IMR-90 (cell line): ENCODE measurements at regions not wholly inside any gene's neighbourhood (a gene's known extent, or its start where the extent isn't known, plus 50 kb on each side); places are given as distances from the start of the nearest gene placed in this dataset.

ENCODE experiments used
- ATAC-seq: fragments of 200-7000 bp; cut with Tn5 transposase; 2 replicates; pipeline ENCODE4 v1.9.1; 2020; ENCODE audit warnings: low read depth, mild to moderate bottlenecking, moderate library complexity
- BruUV-seq: library from RNA; stranded (reverse); fragments of 400-500 nt; replicated peaks from 2 replicates; lab custom pipeline; 2021; lab: Mats Ljungman, UMichigan
- CTCF ChIA-PET: fragments of 300-600 bp; formaldehyde crosslinking; extraction: SDS; loops from one replicate; lab custom pipeline; 2021; ENCODE audit warnings: antibody characterized with exemption; lab: Yijun Ruan, JAX
- POLR2A ChIA-PET: fragments of 300-600 bp; sonication (Branson Sonifier 250); formaldehyde crosslinking; loops from one replicate; lab custom pipeline; 2022; ENCODE audit warnings: antibody characterized with exemption; ENCODE audit not compliant: unreplicated experiment; lab: Charles Lee
- DNase-seq: peaks from one replicate; pipeline ENCODE4 v3.0.0; 2013
- H2AFZ ChIP-seq: replicated peaks from 2 replicates; pipeline ENCODE3; 2013; ENCODE audit warnings: low read length, mild to moderate bottlenecking; ENCODE audit not compliant: poor library complexity
- H2AK5ac ChIP-seq: 2 replicates; pipeline ENCODE4 v1.6.1; 2013; ENCODE audit warnings: low read depth, low read length, inconsistent platforms
- H2AK9ac ChIP-seq: replicated peaks from 2 replicates; pipeline ENCODE3; 2013; ENCODE audit warnings: mild to moderate bottlenecking, low read depth, low read length, moderate library complexity; ENCODE audit not compliant: poor library complexity
- H2BK120ac ChIP-seq: 2 replicates; pipeline ENCODE4 v1.6.1; 2013; ENCODE audit warnings: low read depth, low read length, inconsistent platforms
- H2BK15ac ChIP-seq: 3 replicates; pipeline ENCODE4 v1.6.1; 2013; ENCODE audit warnings: low read depth, low read length, inconsistent platforms
- H2BK20ac ChIP-seq: 2 replicates; pipeline ENCODE4 v1.6.1; 2013; ENCODE audit warnings: low read depth, mild to moderate bottlenecking, inconsistent platforms, low read length, moderate library complexity
- H2BK5ac ChIP-seq: 2 replicates; pipeline ENCODE4 v1.6.1; 2013; ENCODE audit warnings: mild to moderate bottlenecking, low read depth, low read length, inconsistent platforms; ENCODE audit not compliant: poor library complexity, severe bottlenecking
- H3K14ac ChIP-seq: replicated peaks from 2 replicates; pipeline ENCODE4 v1.6.1; 2013; ENCODE audit warnings: low read depth, low read length, inconsistent platforms
- H3K18ac ChIP-seq: 2 replicates; pipeline ENCODE4 v1.6.1; 2013; ENCODE audit warnings: low read depth, low read length, control low read depth
- H3K23ac ChIP-seq: 2 replicates; pipeline ENCODE4 v1.6.1; 2013; ENCODE audit warnings: low read depth, low read length, inconsistent platforms
- H3K27ac ChIP-seq: 2 replicates; pipeline ENCODE4 v1.5.1; 2013; ENCODE audit warnings: mild to moderate bottlenecking, control low read depth, low read length; ENCODE audit not compliant: insufficient read depth
- H3K27me3 ChIP-seq: 2 replicates; pipeline ENCODE4 v1.6.1; 2013; ENCODE audit warnings: low read length; ENCODE audit not compliant: control insufficient read depth, insufficient read depth
- H3K36me3 ChIP-seq: 2 replicates; pipeline ENCODE4 v1.6.1; 2013; ENCODE audit warnings: low read length, mixed read lengths; ENCODE audit not compliant: control insufficient read depth, insufficient read depth
- H3K4ac ChIP-seq: 2 replicates; pipeline ENCODE4 v1.6.1; 2013; ENCODE audit warnings: low read depth, low read length, inconsistent platforms
- H3K4me1 ChIP-seq: 2 replicates; pipeline ENCODE4 v1.6.1; 2013; ENCODE audit warnings: low read length, mixed read lengths; ENCODE audit not compliant: control insufficient read depth, insufficient read depth
- H3K4me2 ChIP-seq: 2 replicates; pipeline ENCODE4 v1.6.1; 2013; ENCODE audit warnings: low read depth, mild to moderate bottlenecking, control low read depth, low read length, moderate library complexity
- H3K4me3 ChIP-seq: 2 replicates; pipeline ENCODE4 v1.5.1; 2013; ENCODE audit warnings: low read depth, mild to moderate bottlenecking, control low read depth, low read length, moderate library complexity; ENCODE audit not compliant: insufficient read depth
- H3K56ac ChIP-seq: 2 replicates; pipeline ENCODE4 v1.6.1; 2013; ENCODE audit warnings: low read length, inconsistent platforms; ENCODE audit not compliant: insufficient read depth; ENCODE audit errors: extremely low read depth
- H3K79me1 ChIP-seq, 2 experiments: 2 replicates each; pipeline ENCODE4 v1.6.1; 2013; ENCODE audit warnings: low read length in 2 of 2, inconsistent platforms in 1 of 2, low read depth in 1 of 2
- H3K9ac ChIP-seq: 2 replicates; pipeline ENCODE4 v1.6.1; 2013; ENCODE audit warnings: low read depth, low read length, control low read depth
- H3K9me1 ChIP-seq: 2 replicates; pipeline ENCODE4 v1.6.1; 2013; ENCODE audit warnings: low read length, inconsistent platforms; ENCODE audit not compliant: insufficient read depth
- H3K9me3 ChIP-seq: 2 replicates; pipeline ENCODE4 v1.6.1; 2013; ENCODE audit warnings: low read length; ENCODE audit not compliant: control insufficient read depth, insufficient read depth
- H4K20me1 ChIP-seq: 2 replicates; pipeline ENCODE4 v1.6.1; 2013; ENCODE audit warnings: low read length, inconsistent platforms; ENCODE audit not compliant: insufficient read depth
- H4K5ac ChIP-seq: 2 replicates; pipeline ENCODE4 v1.6.1; 2013; ENCODE audit warnings: mild to moderate bottlenecking, low read depth, low read length, control low read depth
- H4K8ac ChIP-seq, 2 experiments: 2 replicates each; pipeline ENCODE4 v1.6.1; 2013; ENCODE audit warnings: low read depth in 2 of 2, low read length in 2 of 2, control low read depth in 1 of 2, inconsistent platforms in 1 of 2
- H4K91ac ChIP-seq: 2 replicates; pipeline ENCODE4 v1.6.1; 2013; ENCODE audit warnings: low read depth, low read length, inconsistent platforms; ENCODE audit not compliant: insufficient read depth
- BHLHE40 ChIP-seq: fragments of 150-350 bp; IDR thresholded peaks from 2 replicates; pipeline ENCODE4 v1.6.1; 2016; ENCODE audit warnings: mild to moderate bottlenecking, low read depth, low read length
- CEBPB ChIP-seq: IDR thresholded peaks from 2 replicates; pipeline ENCODE4 v1.6.1; 2012; ENCODE audit warnings: low read depth, low read length, improper control_type of control experiment
- CHD1 ChIP-seq: IDR thresholded peaks from 2 replicates; pipeline ENCODE4 v1.6.1; 2012; ENCODE audit warnings: low read depth, low read length, improper control_type of control experiment
- CTCF ChIP-seq: conservative IDR thresholded peaks from 2 replicates; pipeline ENCODE4 v1.5.1; 2012; ENCODE audit warnings: mild to moderate bottlenecking, low read depth, low read length, improper control_type of control experiment
- ELK1 ChIP-seq: fragments of 150-350 bp; IDR thresholded peaks from 2 replicates; pipeline ENCODE4 v1.6.1; 2016; ENCODE audit warnings: low read depth, mild to moderate bottlenecking, low read length, moderate library complexity, borderline replicate concordance
- FOS ChIP-seq: fragments of 150-350 bp; IDR thresholded peaks from 2 replicates; pipeline ENCODE4 v1.6.1; 2016; ENCODE audit warnings: low read depth, low read length
- MAFK ChIP-seq: IDR thresholded peaks from 2 replicates; pipeline ENCODE4 v1.6.1; 2012; ENCODE audit warnings: low read depth, low read length, improper control_type of control experiment
- MAZ ChIP-seq: IDR thresholded peaks from 2 replicates; pipeline ENCODE4 v1.6.1; 2012; ENCODE audit warnings: low read depth, mild to moderate bottlenecking, low read length, improper control_type of control experiment, moderate library complexity, borderline replicate concordance
- MXI1 ChIP-seq: IDR thresholded peaks from 2 replicates; pipeline ENCODE4 v1.6.1; 2012; ENCODE audit warnings: low read depth, mild to moderate bottlenecking, low read length, moderate library complexity, borderline replicate concordance
- NFE2L2 ChIP-seq: fragments of 150-350 bp; IDR thresholded peaks from 2 replicates; pipeline ENCODE4 v1.6.1; 2016; ENCODE audit warnings: low read depth, mild to moderate bottlenecking, low read length
- POLR2A ChIP-seq: IDR thresholded peaks from 2 replicates; pipeline ENCODE4 v1.6.1; 2012; ENCODE audit warnings: mild to moderate bottlenecking, low read depth, low read length
- RAD21 ChIP-seq: IDR thresholded peaks from 2 replicates; pipeline ENCODE4 v1.6.1; 2012; ENCODE audit warnings: low read length, improper control_type of control experiment
- RCOR1 ChIP-seq: IDR thresholded peaks from 2 replicates; pipeline ENCODE4 v1.6.1; 2012; ENCODE audit warnings: mild to moderate bottlenecking, low read length, improper control_type of control experiment; ENCODE audit not compliant: insufficient replicate concordance
- RFX5 ChIP-seq: IDR thresholded peaks from 2 replicates; pipeline ENCODE4 v1.8.0; 2012; ENCODE audit warnings: low read depth, mild to moderate bottlenecking, low read length, moderate library complexity
- SMC3 ChIP-seq: fragments of 150-350 bp; IDR thresholded peaks from 2 replicates; pipeline ENCODE4 v1.6.1; 2016; ENCODE audit warnings: low read depth, mild to moderate bottlenecking, antibody characterized with exemption, low read length, moderate library complexity
- USF2 ChIP-seq: fragments of 150-350 bp; IDR thresholded peaks from 2 replicates; pipeline ENCODE4 v1.6.1; 2017; ENCODE audit warnings: mild to moderate bottlenecking, antibody characterized with exemption, low read length, low read depth
- WGBS, 2 experiments: methylation state at CpG; one replicate each; pipeline versions ENCODE4 v1.1.5 to v1.1.7; 2013; ENCODE audit warnings: missing lambda C conversion rate in 2 of 2; ENCODE audit not compliant: insufficient read length in 1 of 2; ENCODE audit errors: extremely low coverage in 2 of 2; 5-methylcytosine and 5-hydroxymethylcytosine counted together
- dilution Hi-C: fragments of 300-500 bp; cut with HindIII; formaldehyde crosslinking; loops from one replicate; pipeline ENCODE4 v1.14.3; 2018; ENCODE audit warnings: low sequenced_read_pairs; ENCODE audit not compliant: unreplicated experiment
- in situ Hi-C: fragments of 300-500 bp; cut with MboI; formaldehyde crosslinking; loops from 3 replicates; pipeline ENCODE4 v1.14.3; 2019; ENCODE audit warnings: low sequenced_read_pairs, inconsistent platforms, mixed read lengths
- intact Hi-C: fragments of 100-400 bp; cut with micrococcal nuclease; formaldehyde crosslinking; loops from 2 replicates; pipeline ENCODE4 v1.10.0; 2022

- no peak overlapping the region for H2BK20ac ChIP-seq
- no peak for TF ChIP-seq MAZ
- no peak for TF ChIP-seq MXI1
- TF ChIP-seq SMC3: no peak
- TF ChIP-seq RAD21: no peak
- no peak for TF ChIP-seq FOS
- no peak for TF ChIP-seq MAFK
- no peak for TF ChIP-seq BHLHE40
- TF ChIP-seq CEBPB: no peak
- no peak for TF ChIP-seq RFX5
- TF ChIP-seq ELK1: no peak
- no peak for TF ChIP-seq CTCF
- TF ChIP-seq USF2: no peak
- no peak for TF ChIP-seq NFE2L2
- no peak for TF ChIP-seq POLR2A
- no peak for TF ChIP-seq RCOR1
- no peak for TF ChIP-seq CHD1
- no peak overlapping the region for H4K91ac ChIP-seq
- ChIA-PET CTCF (no interaction called here), POLR2A (no interaction called here)
- H4K8ac ChIP-seq: no peak overlapping the region
- dilution Hi-C loops: no loop called here
- H3K14ac ChIP-seq: no peak overlapping the region
- no peak overlapping the region for H4K5ac ChIP-seq
- no peaks in the 10 kb centered on the region for H4K20me1 ChIP-seq
- H3K4me2 ChIP-seq: no peak overlapping the region
- no peak overlapping the region for H2AFZ ChIP-seq
- H3K79me1 ChIP-seq: no peaks in the 10 kb centered on the region
- DNase-seq (no peak), ATAC-seq (no peak)
- no peaks in the 10 kb centered on the region for H3K36me3 ChIP-seq
- 33% methylated on average over 2 of the region's 3 CpGs; no CpG with 5 or more reads in 1 of the 2 experiments for WGBS, 2 experiments
- H2BK15ac ChIP-seq: no peak overlapping the region
- peaks cover 6% of the 10 kb centered on the region; the same call in 1 of the 2 replicates for H3K9me3 ChIP-seq
- intact Hi-C loops: no loop called here
- no peak overlapping the region for H3K18ac ChIP-seq
- no peak overlapping the region for H2BK5ac ChIP-seq
- H2AK5ac ChIP-seq: no peak overlapping the region
- no peaks in the 10 kb centered on the region for H3K9me1 ChIP-seq
- no peaks in the 10 kb centered on the region for H3K4me1 ChIP-seq
- no peak overlapping the region for H3K56ac ChIP-seq
- H3K4me3 ChIP-seq: no peak overlapping the region
- in situ Hi-C loops: no loop called here
- no peak overlapping the region for H3K27ac ChIP-seq
- no TSS peak for BruUV-seq
- no peak overlapping the region for H3K23ac ChIP-seq
- no peak overlapping the region for H3K4ac ChIP-seq
- H2AK9ac ChIP-seq: no peak overlapping the region
- H3K9ac ChIP-seq: no peak overlapping the region
- no peaks in the 10 kb centered on the region for H3K27me3 ChIP-seq
- H2BK120ac ChIP-seq: no peak overlapping the region
Measured at GRCh38 chr5:29148073-29148472, 2045.4 kb upstream of the CDH6 start.
